Activated CD8-positive, alpha-beta T cell treated with anti-CD3 and anti-CD28 coated beads for 36 hours (primary cell): ENCODE measurements at regions not wholly inside any gene's neighbourhood (a gene's known extent, or its start where the extent isn't known, plus 50 kb on each side); places are given as distances from the start of the nearest gene placed in this dataset.

Source experiments
- ATAC-seq: fragments of 200-7000 bp; cut with Tn5 transposase; one replicate; pipeline ENCODE4 v1.10.0; 2021; ENCODE audit warnings: mild to moderate bottlenecking, moderate library complexity
- CTCF ChIA-PET: fragments of 350-600 bp; sonication (Branson Sonifier 250); formaldehyde crosslinking; loops from one replicate; lab custom pipeline; 2021; ENCODE audit warnings: antibody characterized with exemption; lab: Charles Lee
- POLR2A ChIA-PET: fragments of 350-600 bp; sonication (Branson Sonifier 250); formaldehyde crosslinking; loops from one replicate; lab custom pipeline; 2021; ENCODE audit warnings: antibody characterized with exemption; lab: Charles Lee
- DNase-seq: peaks from one replicate; pipeline ENCODE4 v3.0.0-alpha.2; 2020
- H3K27ac Mint-ChIP-seq: one replicate; pipeline ENCODE4 v1.8.0; 2021; ENCODE audit warnings: mild to moderate bottlenecking, mixed read lengths
- H3K27me3 Mint-ChIP-seq: one replicate; pipeline ENCODE4 v1.8.0; 2021; ENCODE audit warnings: mixed read lengths
- H3K36me3 Mint-ChIP-seq: one replicate; pipeline ENCODE4 v1.8.0; 2021; ENCODE audit warnings: low read depth, mixed read lengths
- H3K4me1 Mint-ChIP-seq: one replicate; pipeline ENCODE4 v1.8.0; 2021; ENCODE audit warnings: low read depth, mixed read lengths
- H3K4me3 Mint-ChIP-seq: one replicate; pipeline ENCODE4 v1.8.0; 2021; ENCODE audit warnings: mild to moderate bottlenecking, moderate library complexity, mixed read lengths
- H3K9me3 Mint-ChIP-seq: one replicate; pipeline ENCODE4 v1.8.0; 2021; ENCODE audit warnings: mixed read lengths
- intact Hi-C: fragments of 100-400 bp; cut with micrococcal nuclease; formaldehyde crosslinking; loops from one replicate; pipeline ENCODE4 v1.10.0; 2022
- TF ChIP-seq, protein P1 (sequence below): fragments of 200-600 bp; IDR thresholded peaks from one replicate; pipeline ENCODE4 v1.8.0; 2022; ENCODE audit warnings: antibody characterized with exemption, mild to moderate bottlenecking

DNA sequence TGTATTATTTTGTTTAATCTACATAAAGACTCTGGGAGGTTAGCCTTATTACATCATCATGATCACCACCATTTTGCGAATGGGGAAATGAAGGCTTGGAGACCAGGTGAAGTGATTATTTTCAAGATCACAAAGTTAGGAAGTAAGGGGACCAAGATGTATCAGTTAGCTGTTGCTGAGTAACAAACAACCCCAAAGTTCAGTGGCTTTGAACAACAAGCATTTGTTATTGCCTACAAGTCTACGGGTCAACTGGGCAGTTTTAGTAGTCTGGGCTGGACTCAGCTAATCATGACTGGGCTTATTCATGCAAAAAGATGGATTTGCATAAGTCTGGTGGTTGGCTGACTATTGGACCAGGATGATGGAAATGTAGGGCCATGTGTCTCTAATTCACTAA lies 389.2 kb downstream of the MIAT start:
- ATAC-seq: no peak
- H3K4me3 Mint-ChIP-seq: no peak overlapping the region
- peaks cover 8% of the 10 kb centered on the region for H3K27me3 Mint-ChIP-seq
- no peaks in the 10 kb centered on the region for H3K36me3 Mint-ChIP-seq
- no peak overlapping the region for H3K27ac Mint-ChIP-seq
- intact Hi-C loops: no loop called here
- H3K9me3 Mint-ChIP-seq: no peaks in the 10 kb centered on the region
- ChIA-PET POLR2A (no interaction called here), CTCF (no interaction called here)
- TF ChIP-seq, protein P1, sequence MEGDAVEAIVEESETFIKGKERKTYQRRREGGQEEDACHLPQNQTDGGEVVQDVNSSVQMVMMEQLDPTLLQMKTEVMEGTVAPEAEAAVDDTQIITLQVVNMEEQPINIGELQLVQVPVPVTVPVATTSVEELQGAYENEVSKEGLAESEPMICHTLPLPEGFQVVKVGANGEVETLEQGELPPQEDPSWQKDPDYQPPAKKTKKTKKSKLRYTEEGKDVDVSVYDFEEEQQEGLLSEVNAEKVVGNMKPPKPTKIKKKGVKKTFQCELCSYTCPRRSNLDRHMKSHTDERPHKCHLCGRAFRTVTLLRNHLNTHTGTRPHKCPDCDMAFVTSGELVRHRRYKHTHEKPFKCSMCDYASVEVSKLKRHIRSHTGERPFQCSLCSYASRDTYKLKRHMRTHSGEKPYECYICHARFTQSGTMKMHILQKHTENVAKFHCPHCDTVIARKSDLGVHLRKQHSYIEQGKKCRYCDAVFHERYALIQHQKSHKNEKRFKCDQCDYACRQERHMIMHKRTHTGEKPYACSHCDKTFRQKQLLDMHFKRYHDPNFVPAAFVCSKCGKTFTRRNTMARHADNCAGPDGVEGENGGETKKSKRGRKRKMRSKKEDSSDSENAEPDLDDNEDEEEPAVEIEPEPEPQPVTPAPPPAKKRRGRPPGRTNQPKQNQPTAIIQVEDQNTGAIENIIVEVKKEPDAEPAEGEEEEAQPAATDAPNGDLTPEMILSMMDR: no peak
- no peaks in the 10 kb centered on the region for H3K4me1 Mint-ChIP-seq
- no peak for DNase-seq

DNA sequence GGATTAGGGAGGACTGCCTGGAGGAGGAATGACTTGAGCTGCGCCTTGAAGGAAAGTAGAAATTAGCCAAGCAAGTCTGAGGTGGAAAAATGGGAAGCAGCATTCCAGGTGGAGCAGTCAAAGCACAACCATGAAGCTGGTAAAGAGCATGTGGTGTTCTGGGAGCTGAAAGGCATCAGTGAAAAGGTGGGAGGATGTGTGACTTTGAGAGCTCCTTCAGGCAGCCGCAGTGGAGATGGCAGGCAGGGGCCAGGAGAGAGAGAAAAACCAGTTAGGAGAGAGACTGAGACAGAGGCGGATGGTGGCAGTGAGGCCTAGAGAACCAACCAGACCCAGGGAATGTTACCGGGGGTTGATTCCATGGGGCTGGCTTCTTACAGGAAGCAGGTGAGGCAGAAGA lies 393.4 kb downstream of the MIAT start:
- TF ChIP-seq, protein P1: no peak
- no peaks in the 10 kb centered on the region for H3K36me3 Mint-ChIP-seq
- H3K4me1 Mint-ChIP-seq: no peaks in the 10 kb centered on the region
- ChIA-PET POLR2A (no interaction called here), CTCF (no interaction called here)
- DNase-seq (no peak), ATAC-seq (no peak)
- H3K27me3 Mint-ChIP-seq: peaks cover 7% of the 10 kb centered on the region
- intact Hi-C loops: no loop called here
- no peak overlapping the region for H3K4me3 Mint-ChIP-seq
- H3K9me3 Mint-ChIP-seq: no peaks in the 10 kb centered on the region
- no peak overlapping the region for H3K27ac Mint-ChIP-seq

DNA sequence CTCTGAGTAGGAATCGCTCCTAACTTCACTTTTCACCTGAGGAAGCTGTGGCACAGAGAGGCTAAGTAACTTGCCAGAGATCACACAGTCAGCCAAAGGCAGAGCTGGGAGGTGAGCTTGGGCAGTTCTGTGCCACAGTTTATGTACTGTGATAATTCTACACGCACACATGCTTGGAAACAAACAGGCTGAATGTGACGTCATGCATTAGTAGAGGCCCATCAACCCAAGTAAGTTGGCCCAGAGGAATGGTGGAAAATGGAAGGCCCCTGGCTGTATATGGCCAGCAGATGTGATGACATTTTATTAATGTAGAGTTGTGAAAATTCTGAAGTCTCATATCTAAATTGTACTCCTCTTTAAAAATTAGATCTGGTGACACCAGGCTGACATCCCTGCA lies 394.0 kb downstream of the MIAT start:
- no peak for DNase-seq
- no peak overlapping the region for H3K27ac Mint-ChIP-seq
- ChIA-PET POLR2A (no interaction called here), CTCF (no interaction called here)
- no peak for ATAC-seq
- TF ChIP-seq, protein P1: no peak
- H3K9me3 Mint-ChIP-seq: no peaks in the 10 kb centered on the region
- H3K4me3 Mint-ChIP-seq: no peak overlapping the region
- intact Hi-C loops: no loop called here
- no peaks in the 10 kb centered on the region for H3K4me1 Mint-ChIP-seq
- H3K27me3 Mint-ChIP-seq: peaks cover 7% of the 10 kb centered on the region
- no peaks in the 10 kb centered on the region for H3K36me3 Mint-ChIP-seq

DNA sequence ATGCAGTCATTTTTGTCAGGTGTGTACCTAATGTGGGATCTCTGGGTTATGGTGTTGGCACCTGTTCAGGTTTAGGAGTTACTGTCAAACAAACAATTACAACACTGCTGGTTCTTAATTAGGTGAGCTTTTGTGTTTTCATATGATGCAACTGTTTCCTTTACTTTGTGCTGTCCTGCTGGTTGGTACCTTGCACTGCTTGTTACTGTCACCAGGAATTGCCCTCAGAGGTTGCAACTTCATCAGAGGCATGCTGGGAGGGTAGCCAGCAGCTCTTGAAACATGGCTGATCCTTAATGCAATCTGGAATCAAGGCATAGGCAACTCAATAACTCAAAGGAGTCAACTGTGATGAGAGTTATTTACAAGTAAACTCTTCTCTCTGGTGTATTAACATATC lies 400.3 kb downstream of the MIAT start:
- Mint-ChIP-seq H3K27me3 (peaks cover 3% of the 10 kb centered on the region), H3K4me3 (no peak overlapping the region), H3K27ac (no peak overlapping the region), H3K9me3 (no peaks in the 10 kb centered on the region), H3K4me1 (no peaks in the 10 kb centered on the region), H3K36me3 (no peaks in the 10 kb centered on the region)
- POLR2A ChIA-PET: interaction anchor here (0.6 kb wide), 1 partner anchor 205 kb away, joined by 3 read pairs; no protein-coding TSS in a partner anchor
- DNase-seq (no peak), ATAC-seq (no peak)
- CTCF ChIA-PET: no interaction called here
- intact Hi-C loops: no loop called here
- TF ChIP-seq, protein P1: no peak

DNA sequence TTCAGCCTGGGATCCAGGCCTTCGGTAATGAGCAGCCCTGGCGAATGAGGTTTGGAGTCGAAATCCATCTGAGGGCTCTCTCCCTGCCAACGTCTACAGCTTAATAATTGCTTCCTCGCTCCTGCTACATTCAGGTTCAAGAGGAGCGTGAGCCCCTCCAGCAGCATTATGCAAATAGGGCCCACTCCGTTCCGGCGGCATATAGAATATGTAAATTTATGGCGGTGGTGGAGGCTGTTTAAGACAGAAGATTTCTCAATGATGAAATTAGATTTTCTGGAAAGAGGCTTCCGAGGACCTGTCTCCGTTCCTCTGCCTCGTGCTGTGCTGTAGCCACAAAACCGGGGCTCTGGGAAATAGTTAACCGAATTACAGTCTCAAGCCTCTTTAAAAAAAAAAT lies 402.8 kb downstream of the MIAT start:
- peaks cover 3% of the 10 kb centered on the region for H3K27me3 Mint-ChIP-seq
- no peak for DNase-seq
- no peaks in the 10 kb centered on the region for H3K9me3 Mint-ChIP-seq
- no peaks in the 10 kb centered on the region for H3K4me1 Mint-ChIP-seq
- H3K36me3 Mint-ChIP-seq: no peaks in the 10 kb centered on the region
- ChIA-PET POLR2A (no interaction called here), CTCF (no interaction called here)
- H3K4me3 Mint-ChIP-seq: no peak overlapping the region
- intact Hi-C loops: no loop called here
- no peak for ATAC-seq
- no peak overlapping the region for H3K27ac Mint-ChIP-seq
- TF ChIP-seq, protein P1: no peak
